Hepatocyte (in vitro differentiated cells): ENCODE measurements at regions not wholly inside any gene's neighbourhood (a gene's known extent, or its start where the extent isn't known, plus 50 kb on each side); places are given as distances from the start of the nearest gene placed in this dataset.

Experiments used
- EZH2 ChIP-seq: fragments of 200-600 bp; sonication (generic); IDR thresholded peaks from 2 replicates; pipeline ENCODE4 v1.6.1; 2016; ENCODE audit warnings: antibody characterized with exemption, mild to moderate bottlenecking, borderline replicate concordance
- EZH2phosphoT487 ChIP-seq: fragments of 200-600 bp; sonication (generic); IDR thresholded peaks from one replicate; pipeline ENCODE4 v1.6.1; 2018; ENCODE audit warnings: antibody characterized with exemption, mild to moderate bottlenecking, low read depth, moderate library complexity; ENCODE audit not compliant: unreplicated experiment, severe bottlenecking
- TF ChIP-seq, protein P1 (sequence below): fragments of 200-600 bp; sonication (generic); IDR thresholded peaks from 2 replicates; pipeline ENCODE4 v1.5.1; 2016; ENCODE audit warnings: antibody characterized with exemption, mild to moderate bottlenecking; ENCODE audit not compliant: poor library complexity

GRCh38 chr6:55968926-55969325 lies 93.5 kb upstream of the BMP5 start:
- TF ChIP-seq, protein P1, sequence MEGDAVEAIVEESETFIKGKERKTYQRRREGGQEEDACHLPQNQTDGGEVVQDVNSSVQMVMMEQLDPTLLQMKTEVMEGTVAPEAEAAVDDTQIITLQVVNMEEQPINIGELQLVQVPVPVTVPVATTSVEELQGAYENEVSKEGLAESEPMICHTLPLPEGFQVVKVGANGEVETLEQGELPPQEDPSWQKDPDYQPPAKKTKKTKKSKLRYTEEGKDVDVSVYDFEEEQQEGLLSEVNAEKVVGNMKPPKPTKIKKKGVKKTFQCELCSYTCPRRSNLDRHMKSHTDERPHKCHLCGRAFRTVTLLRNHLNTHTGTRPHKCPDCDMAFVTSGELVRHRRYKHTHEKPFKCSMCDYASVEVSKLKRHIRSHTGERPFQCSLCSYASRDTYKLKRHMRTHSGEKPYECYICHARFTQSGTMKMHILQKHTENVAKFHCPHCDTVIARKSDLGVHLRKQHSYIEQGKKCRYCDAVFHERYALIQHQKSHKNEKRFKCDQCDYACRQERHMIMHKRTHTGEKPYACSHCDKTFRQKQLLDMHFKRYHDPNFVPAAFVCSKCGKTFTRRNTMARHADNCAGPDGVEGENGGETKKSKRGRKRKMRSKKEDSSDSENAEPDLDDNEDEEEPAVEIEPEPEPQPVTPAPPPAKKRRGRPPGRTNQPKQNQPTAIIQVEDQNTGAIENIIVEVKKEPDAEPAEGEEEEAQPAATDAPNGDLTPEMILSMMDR, result no peak
- TF ChIP-seq EZH2, result no peak
- TF ChIP-seq EZH2phosphoT487, result no peak
